ENCODE measurements at regions not wholly inside any gene's neighbourhood (a gene's known extent, or its start where the extent isn't known, plus 50 kb on each side); places are given as distances from the start of the nearest gene placed in this dataset.

DNA sequence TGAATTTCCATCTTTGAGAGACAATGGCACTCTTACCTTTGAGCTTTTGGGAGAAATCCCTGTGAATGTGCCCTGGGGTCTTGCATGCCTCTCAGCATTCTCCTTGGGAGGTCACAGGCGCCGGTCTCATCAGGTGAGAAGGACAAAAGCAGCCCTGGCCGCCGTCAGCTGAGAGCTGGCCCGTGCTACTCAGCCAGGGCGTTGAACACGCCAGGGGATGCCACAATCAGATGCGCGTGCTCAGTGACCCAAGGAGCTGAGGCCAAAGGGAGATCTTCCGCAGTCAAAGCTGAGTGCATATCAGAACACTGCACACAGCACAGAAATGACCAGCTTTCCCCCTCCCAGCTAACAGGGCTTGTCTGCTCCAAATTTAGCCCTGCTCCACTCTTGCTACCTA is 253.6 kb upstream of the NOX3 start:
- H3K4me1 ChIP-seq (ENCODE audit: control insufficient read depth, insufficient read depth, low read length, poor library complexity, severe bottlenecking), result no peaks in the 10 kb centered on the region
- H3K27ac ChIP-seq (ENCODE audit: low read depth, low read length, severe bottlenecking), result no peak overlapping the region
- no peaks in the 10 kb centered on the region for H3K9me3 ChIP-seq (ENCODE audit: control insufficient read depth, low read length)
- no peak overlapping the region for H3K4me3 ChIP-seq (ENCODE audit: extremely low read depth, insufficient read depth, low read length, poor library complexity, severe bottlenecking)
- H3K36me3 ChIP-seq (ENCODE audit: control insufficient read depth, insufficient read depth, low read length), result no peaks in the 10 kb centered on the region
- WGBS, 2 experiments (ENCODE audit: insufficient coverage in 2 of 2), result 92 to 95% methylated on average over 7 to 10 of the region's 10 CpGs

DNA sequence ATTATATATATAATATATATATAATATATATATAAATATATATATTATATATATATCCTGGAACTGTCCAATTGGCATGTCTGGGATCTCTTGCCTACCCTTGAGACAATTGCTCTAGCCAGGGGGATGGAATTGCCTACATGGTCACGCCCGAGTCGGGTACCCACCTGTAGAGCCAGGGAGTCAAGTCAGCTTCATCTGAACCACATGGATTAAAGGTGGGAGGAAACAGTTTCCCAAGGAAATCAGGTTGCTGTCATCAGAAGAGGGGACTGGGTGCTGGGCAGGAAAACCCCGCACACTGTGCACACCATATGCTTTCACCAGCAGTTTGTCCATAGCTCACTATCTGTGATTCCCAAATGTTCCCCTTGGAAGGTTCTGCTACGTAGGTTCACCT is 252.5 kb upstream of the NOX3 start:
- H3K4me1 ChIP-seq (ENCODE audit: control insufficient read depth, insufficient read depth, low read length, poor library complexity, severe bottlenecking), result no peaks in the 10 kb centered on the region
- H3K4me3 ChIP-seq (ENCODE audit: extremely low read depth, insufficient read depth, low read length, poor library complexity, severe bottlenecking), result no peak overlapping the region
- H3K27ac ChIP-seq (ENCODE audit: low read depth, low read length, severe bottlenecking), result no peak overlapping the region
- H3K9me3 ChIP-seq (ENCODE audit: control insufficient read depth, low read length), result no peaks in the 10 kb centered on the region
- WGBS, 2 experiments (ENCODE audit: insufficient coverage in 2 of 2), result 98 to 100% methylated on average over 5 of the region's 5 CpGs
- H3K36me3 ChIP-seq (ENCODE audit: control insufficient read depth, insufficient read depth, low read length), result no peaks in the 10 kb centered on the region

DNA sequence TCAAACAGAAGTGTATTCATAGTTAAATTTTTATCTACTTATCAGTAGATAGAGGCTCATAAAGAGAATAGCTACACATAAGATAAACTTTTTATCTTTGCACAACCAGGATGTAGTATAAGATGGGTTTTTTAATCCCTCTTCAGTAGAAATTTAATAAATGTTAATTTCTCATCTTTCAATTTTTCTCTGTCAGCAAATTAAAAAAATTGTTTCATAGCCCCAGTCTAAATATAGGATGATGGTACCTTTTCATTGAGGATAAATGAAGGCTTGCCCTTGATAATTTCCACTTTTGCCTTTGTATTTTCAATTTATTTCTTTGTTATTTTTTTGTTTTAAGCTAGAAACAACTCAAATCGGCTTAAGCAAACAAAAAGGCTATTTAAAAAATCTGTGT is 251.2 kb upstream of the NOX3 start:
- no peak overlapping the region for H3K27ac ChIP-seq (ENCODE audit: low read depth, low read length, severe bottlenecking)
- H3K9me3 ChIP-seq (ENCODE audit: control insufficient read depth, low read length), result no peaks in the 10 kb centered on the region
- no peaks in the 10 kb centered on the region for H3K4me1 ChIP-seq (ENCODE audit: control insufficient read depth, insufficient read depth, low read length, poor library complexity, severe bottlenecking)
- H3K36me3 ChIP-seq (ENCODE audit: control insufficient read depth, insufficient read depth, low read length), result no peaks in the 10 kb centered on the region
- H3K4me3 ChIP-seq (ENCODE audit: extremely low read depth, insufficient read depth, low read length, poor library complexity, severe bottlenecking), result no peak overlapping the region
- no CpG with 5 or more reads among the region's 1 CpG for WGBS, 2 experiments (ENCODE audit: insufficient coverage in 2 of 2)

DNA sequence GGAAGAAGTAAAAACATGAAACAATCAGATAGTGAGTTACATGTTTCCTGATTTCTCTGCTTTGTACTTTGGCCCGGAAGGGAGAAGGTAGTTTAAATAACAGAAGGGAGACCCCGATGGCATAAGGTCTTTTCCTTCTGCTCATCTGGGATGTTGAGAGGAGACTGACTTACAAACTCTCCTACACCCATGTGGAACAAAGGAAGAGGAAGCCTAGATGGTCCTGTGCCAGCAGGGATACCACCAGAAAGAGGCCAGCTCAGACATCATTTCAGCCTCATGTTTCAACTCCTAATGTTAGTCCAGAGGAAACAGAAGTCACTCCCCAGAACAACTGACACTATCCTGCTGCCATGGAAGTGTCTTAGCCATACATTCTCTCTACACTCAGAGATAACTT is 250.7 kb upstream of the NOX3 start:
- H3K4me3 ChIP-seq (ENCODE audit: extremely low read depth, insufficient read depth, low read length, poor library complexity, severe bottlenecking), result no peak overlapping the region
- H3K36me3 ChIP-seq (ENCODE audit: control insufficient read depth, insufficient read depth, low read length), result no peaks in the 10 kb centered on the region
- H3K9me3 ChIP-seq (ENCODE audit: control insufficient read depth, low read length), result no peaks in the 10 kb centered on the region
- WGBS, 2 experiments (ENCODE audit: insufficient coverage in 2 of 2), result no CpG with 5 or more reads among the region's 2 CpGs
- no peaks in the 10 kb centered on the region for H3K4me1 ChIP-seq (ENCODE audit: control insufficient read depth, insufficient read depth, low read length, poor library complexity, severe bottlenecking)
- H3K27ac ChIP-seq (ENCODE audit: low read depth, low read length, severe bottlenecking), result no peak overlapping the region

DNA sequence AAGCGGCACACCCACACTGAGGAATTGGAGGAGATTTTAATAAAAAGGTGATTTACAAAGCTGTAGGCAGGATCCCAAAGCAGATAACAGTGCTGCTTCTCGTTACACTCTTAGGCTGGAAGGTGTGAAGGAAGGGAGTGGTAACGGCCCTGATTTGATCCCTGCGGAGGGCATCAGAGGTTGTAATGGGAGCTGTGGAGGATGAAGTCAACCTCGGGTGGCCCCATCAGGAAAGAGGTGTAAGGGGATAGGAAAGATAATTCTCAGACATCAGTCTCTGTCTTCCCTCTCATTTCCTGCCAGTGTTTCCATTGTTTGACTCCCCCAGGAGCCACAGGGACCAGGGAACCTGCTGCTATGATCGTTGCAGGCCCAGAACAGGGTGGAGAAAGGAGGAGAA is 245.7 kb upstream of the NOX3 start:
- 48 to 74% methylated on average over 2 to 4 of the region's 6 CpGs for WGBS, 2 experiments (ENCODE audit: insufficient coverage in 2 of 2)

DNA sequence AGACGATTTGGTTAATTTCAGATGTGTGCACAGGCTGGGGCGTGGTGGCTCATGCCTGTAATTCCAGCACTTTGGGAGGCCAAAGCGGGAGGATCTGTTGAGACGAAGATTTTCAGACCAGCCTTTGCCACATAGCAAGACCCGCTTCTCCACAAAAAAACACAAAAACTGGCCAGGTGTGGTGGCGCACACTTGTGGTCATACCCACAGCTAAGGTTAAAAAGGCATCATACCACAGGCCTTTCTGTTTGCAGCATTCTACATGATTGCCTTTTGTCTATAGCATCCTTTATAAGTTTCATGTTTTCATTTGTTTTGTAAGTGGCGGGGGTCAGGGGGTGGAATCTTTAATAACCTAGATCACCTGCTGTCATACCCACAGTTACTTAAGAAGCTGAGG is 239.9 kb upstream of the NOX3 start:
- no peaks in the 10 kb centered on the region for H3K4me1 ChIP-seq (ENCODE audit: control insufficient read depth, insufficient read depth, low read length, poor library complexity, severe bottlenecking)
- WGBS, 2 experiments (ENCODE audit: insufficient coverage in 2 of 2), result 87 to 96% methylated on average over 5 to 6 of the region's 7 CpGs
- H3K4me3 ChIP-seq (ENCODE audit: extremely low read depth, insufficient read depth, low read length, poor library complexity, severe bottlenecking), result no peak overlapping the region
- H3K36me3 ChIP-seq (ENCODE audit: control insufficient read depth, insufficient read depth, low read length), result no peaks in the 10 kb centered on the region
- H3K27ac ChIP-seq (ENCODE audit: low read depth, low read length, severe bottlenecking), result no peak overlapping the region
- H3K9me3 ChIP-seq (ENCODE audit: control insufficient read depth, low read length), result no peaks in the 10 kb centered on the region

More for the DNA sequence above, 245.7 kb upstream of the NOX3 start:
- H3K9me3 ChIP-seq (ENCODE audit: control insufficient read depth, low read length), result no peaks in the 10 kb centered on the region
- no peak overlapping the region for H3K27ac ChIP-seq (ENCODE audit: low read depth, low read length, severe bottlenecking)
- no peaks in the 10 kb centered on the region for H3K4me1 ChIP-seq (ENCODE audit: control insufficient read depth, insufficient read depth, low read length, poor library complexity, severe bottlenecking)
- no peak overlapping the region for H3K4me3 ChIP-seq (ENCODE audit: extremely low read depth, insufficient read depth, low read length, poor library complexity, severe bottlenecking)
- H3K36me3 ChIP-seq (ENCODE audit: control insufficient read depth, insufficient read depth, low read length), result no peaks in the 10 kb centered on the region

DNA sequence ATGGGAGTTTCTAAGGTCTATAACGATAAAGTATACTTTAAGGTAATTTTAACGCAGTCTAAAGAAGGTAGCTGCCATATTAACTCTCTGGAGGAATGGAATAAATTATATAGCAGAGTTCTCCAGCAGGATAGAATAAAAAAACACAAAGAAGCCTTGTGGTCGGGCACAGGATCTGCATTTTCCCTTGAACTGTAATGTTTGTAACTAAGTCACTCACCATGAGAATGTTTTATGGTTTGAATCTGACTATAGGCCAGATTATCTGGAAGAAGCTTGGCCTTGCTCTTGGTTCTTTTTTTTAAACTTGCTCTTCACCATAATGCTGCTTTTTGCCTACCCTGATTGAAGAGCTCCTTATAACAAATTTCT is 238.8 kb upstream of the NOX3 start:
- Histone ChIP-seq H3K36me3 (ENCODE audit: control insufficient read depth, insufficient read depth, low read length) (no peaks in the 10 kb centered on the region), H3K27ac (ENCODE audit: low read depth, low read length, severe bottlenecking) (no peak overlapping the region), H3K4me3 (ENCODE audit: extremely low read depth, insufficient read depth, low read length, poor library complexity, severe bottlenecking) (no peak overlapping the region), H3K9me3 (ENCODE audit: control insufficient read depth, low read length) (no peaks in the 10 kb centered on the region), H3K4me1 (ENCODE audit: control insufficient read depth, insufficient read depth, low read length, poor library complexity, severe bottlenecking) (no peaks in the 10 kb centered on the region)
- 93 to 100% methylated on average over 2 to 3 of the region's 3 CpGs for WGBS, 2 experiments (ENCODE audit: insufficient coverage in 2 of 2)

DNA sequence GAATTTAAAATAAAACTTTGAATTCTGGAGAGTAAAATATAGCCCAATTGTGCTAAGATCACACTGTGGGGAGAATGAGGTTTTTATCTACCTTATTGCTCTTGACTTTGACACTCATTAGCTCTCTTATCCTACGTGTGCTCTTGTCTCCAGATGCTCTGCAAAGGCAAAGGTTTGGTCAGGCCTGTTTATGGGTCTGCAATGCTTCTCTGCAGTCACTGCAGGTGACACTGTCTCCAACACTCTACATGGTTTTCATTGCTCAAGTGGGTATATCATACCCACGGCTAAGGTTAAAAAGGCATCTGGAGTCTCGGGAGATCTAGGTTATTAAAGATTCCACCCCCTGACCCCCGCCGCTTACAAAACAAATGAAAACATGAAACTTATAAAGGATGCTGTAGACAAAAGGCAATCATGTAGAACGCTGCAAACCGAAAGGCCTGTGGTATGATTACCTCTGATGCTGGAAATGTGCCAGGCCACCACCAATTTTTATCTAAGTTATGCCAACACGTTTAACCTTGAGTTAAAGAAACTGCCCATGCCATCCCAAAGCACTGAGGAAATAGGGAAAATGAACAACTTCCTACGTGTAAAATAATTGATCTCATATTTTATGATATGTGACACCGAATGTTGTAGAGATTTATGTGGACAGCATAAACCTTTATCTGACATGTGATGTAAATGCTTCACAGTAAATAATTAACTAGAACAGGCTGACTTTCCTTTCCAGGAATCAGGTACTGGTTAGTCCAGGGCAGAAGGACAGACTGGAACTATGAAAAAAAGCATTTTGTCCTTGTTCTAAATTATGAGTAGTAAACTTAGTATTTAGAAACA is 238.2 kb upstream of the NOX3 start:
- no peaks in the 10 kb centered on the region for H3K9me3 ChIP-seq (ENCODE audit: control insufficient read depth, low read length)
- no peak overlapping the region for H3K27ac ChIP-seq (ENCODE audit: low read depth, low read length, severe bottlenecking)
- WGBS, 2 experiments (ENCODE audit: insufficient coverage in 2 of 2), result 96 to 100% methylated on average over 1 to 6 of the region's 10 CpGs
- no peaks in the 10 kb centered on the region for H3K36me3 ChIP-seq (ENCODE audit: control insufficient read depth, insufficient read depth, low read length)
- H3K4me1 ChIP-seq (ENCODE audit: control insufficient read depth, insufficient read depth, low read length, poor library complexity, severe bottlenecking), result no peaks in the 10 kb centered on the region
- no peak overlapping the region for H3K4me3 ChIP-seq (ENCODE audit: extremely low read depth, insufficient read depth, low read length, poor library complexity, severe bottlenecking)

DNA sequence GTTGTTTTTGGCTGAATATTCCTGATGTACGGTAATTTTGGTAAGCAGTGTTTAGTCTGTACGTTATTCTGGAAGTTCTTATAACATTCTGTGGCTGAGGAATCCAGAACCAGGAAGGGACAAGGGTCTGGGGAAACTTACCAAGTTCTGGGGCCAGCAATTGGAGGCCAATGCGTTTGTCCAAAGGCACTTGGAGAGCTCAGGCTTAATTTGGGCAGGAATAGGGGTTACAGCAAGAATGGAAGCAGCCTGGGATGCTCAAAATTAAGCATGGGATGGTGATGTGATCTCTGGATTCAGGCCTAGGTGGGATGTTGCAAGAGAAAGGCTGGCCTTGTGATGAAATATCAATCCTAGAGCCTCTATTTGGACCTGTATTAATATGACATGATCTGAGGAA is 235.2 kb upstream of the NOX3 start:
- H3K36me3 ChIP-seq (ENCODE audit: control insufficient read depth, insufficient read depth, low read length), result no peaks in the 10 kb centered on the region
- whole genome bisulfite sequencing, 2 experiments (ENCODE audit: insufficient coverage in 2 of 2), result 71 to 95% methylated on average over 2 to 3 of the region's 3 CpGs
- no peaks in the 10 kb centered on the region for H3K9me3 ChIP-seq (ENCODE audit: control insufficient read depth, low read length)
- H3K4me3 ChIP-seq (ENCODE audit: extremely low read depth, insufficient read depth, low read length, poor library complexity, severe bottlenecking), result no peak overlapping the region
- H3K27ac ChIP-seq (ENCODE audit: low read depth, low read length, severe bottlenecking), result no peak overlapping the region
- H3K4me1 ChIP-seq (ENCODE audit: control insufficient read depth, insufficient read depth, low read length, poor library complexity, severe bottlenecking), result no peaks in the 10 kb centered on the region

DNA sequence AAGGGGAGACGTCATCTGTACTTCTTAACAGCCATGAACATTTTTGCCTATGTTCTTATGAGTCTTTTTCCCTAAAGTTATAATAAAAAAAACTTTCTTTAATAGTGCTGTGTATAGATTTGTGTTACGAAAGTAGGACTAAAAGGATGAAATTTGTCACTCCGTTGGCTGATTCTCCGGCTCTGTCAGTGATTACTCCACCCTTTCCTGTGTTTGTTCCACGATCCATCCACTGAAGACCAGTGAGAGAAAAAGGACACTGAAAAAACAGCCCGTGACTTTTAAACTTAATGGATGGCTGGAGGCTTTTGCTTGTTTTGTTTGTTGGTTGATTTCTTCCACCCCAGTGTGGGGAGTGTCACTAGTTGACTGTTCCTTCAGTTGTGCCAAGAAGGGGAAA is 232.0 kb upstream of the NOX3 start:
- H3K4me1 ChIP-seq (ENCODE audit: control insufficient read depth, insufficient read depth, low read length, poor library complexity, severe bottlenecking), result no peaks in the 10 kb centered on the region
- no peaks in the 10 kb centered on the region for H3K36me3 ChIP-seq (ENCODE audit: control insufficient read depth, insufficient read depth, low read length)
- H3K4me3 ChIP-seq (ENCODE audit: extremely low read depth, insufficient read depth, low read length, poor library complexity, severe bottlenecking), result no peak overlapping the region
- 72 to 83% methylated on average over 1 to 4 of the region's 6 CpGs for WGBS, 2 experiments (ENCODE audit: insufficient coverage in 2 of 2)
- no peak overlapping the region for H3K27ac ChIP-seq (ENCODE audit: low read depth, low read length, severe bottlenecking)
- H3K9me3 ChIP-seq (ENCODE audit: control insufficient read depth, low read length), result no peaks in the 10 kb centered on the region

DNA sequence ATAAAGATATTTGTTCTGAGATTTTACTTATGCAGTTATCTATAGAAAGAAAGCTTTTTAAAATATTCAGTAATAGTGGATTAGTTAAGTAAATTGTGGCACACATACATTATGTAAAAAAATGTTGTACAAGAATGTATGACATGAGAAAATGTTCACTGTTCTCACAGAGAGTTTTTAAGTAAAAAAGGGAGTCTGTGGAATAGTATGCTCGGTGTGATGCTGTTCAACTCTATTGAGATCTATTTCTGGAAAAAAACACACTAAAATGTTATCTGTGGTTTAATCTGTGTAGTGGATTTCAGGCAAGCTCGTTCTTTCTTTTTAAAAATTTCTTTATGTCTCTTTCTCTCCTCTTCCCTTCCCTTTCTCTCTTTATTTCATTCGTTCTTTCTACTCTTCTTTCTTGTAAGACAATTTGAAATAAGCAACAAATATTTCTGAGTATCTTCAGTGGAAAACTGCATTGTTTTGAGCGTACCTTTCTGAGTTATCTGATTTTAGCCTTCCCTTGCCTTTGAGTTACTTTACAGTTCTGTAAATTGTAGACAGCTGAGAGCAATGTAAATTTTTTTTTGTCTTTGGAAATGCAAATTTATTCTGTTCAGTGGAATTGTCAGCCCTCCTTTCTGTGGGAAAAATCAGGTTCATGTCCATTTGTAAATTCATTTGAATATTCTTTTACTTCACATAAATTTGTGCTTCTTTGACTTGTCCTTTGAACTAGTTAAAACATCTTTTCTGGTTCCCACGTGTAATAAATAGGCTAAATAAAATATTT is 229.0 kb upstream of the NOX3 start:
- Histone ChIP-seq H3K4me3 (ENCODE audit: extremely low read depth, insufficient read depth, low read length, poor library complexity, severe bottlenecking) (no peak overlapping the region), H3K27ac (ENCODE audit: low read depth, low read length, severe bottlenecking) (no peak overlapping the region), H3K4me1 (ENCODE audit: control insufficient read depth, insufficient read depth, low read length, poor library complexity, severe bottlenecking) (no peaks in the 10 kb centered on the region), H3K36me3 (ENCODE audit: control insufficient read depth, insufficient read depth, low read length) (no peaks in the 10 kb centered on the region), H3K9me3 (ENCODE audit: control insufficient read depth, low read length) (no peaks in the 10 kb centered on the region)
- WGBS, 2 experiments (ENCODE audit: insufficient coverage in 2 of 2), result 57 to 100% methylated on average over 1 of the region's 5 CpGs

Measured in mesodermal cell (in vitro differentiated cells).